ENCODE measurements at regions not wholly inside any gene's neighbourhood (a gene's known extent, or its start where the extent isn't known, plus 50 kb on each side); places are given as distances from the start of the nearest gene placed in this dataset.

GRCh38 chr7:52504561-52504960, 530.9 kb upstream of the POM121L12 start:
- DNase-seq (ENCODE audit: low spot score): no peak
- in situ Hi-C loops (cut with MboI; ENCODE audit: low pct_unique_long_range_greater_than_20kb, low sequenced_read_pairs, unreplicated experiment): no loop called here
- no peak for TF ChIP-seq CTCF (IDR thresholded peaks at IDR 0.05; ENCODE audit: extremely low read depth, insufficient read depth, missing control alignments)

GRCh38 chr7:52502281-52502680, 533.2 kb upstream of the POM121L12 start:
- DNase-seq (ENCODE audit: low spot score): no peak
- no peak for TF ChIP-seq CTCF (IDR thresholded peaks at IDR 0.05; ENCODE audit: extremely low read depth, insufficient read depth, missing control alignments)
- in situ Hi-C loops (cut with MboI; ENCODE audit: low pct_unique_long_range_greater_than_20kb, low sequenced_read_pairs, unreplicated experiment): no loop called here

- TF ChIP-seq CTCF (IDR thresholded peaks at IDR 0.05; ENCODE audit: extremely low read depth, insufficient read depth, missing control alignments): no peak
- DNase-seq (ENCODE audit: low spot score): no peak
- in situ Hi-C loops (cut with MboI; ENCODE audit: low pct_unique_long_range_greater_than_20kb, low sequenced_read_pairs, unreplicated experiment): no loop called here
These were observed 533.7 kb upstream of the POM121L12 start for GRCh38 chr7:52501696-52502095.

- no peak for TF ChIP-seq CTCF (IDR thresholded peaks at IDR 0.05; ENCODE audit: extremely low read depth, insufficient read depth, missing control alignments)
- DNase-seq (ENCODE audit: low spot score): no peak
- in situ Hi-C loops (cut with MboI; ENCODE audit: low pct_unique_long_range_greater_than_20kb, low sequenced_read_pairs, unreplicated experiment): no loop called here
These were observed 534.6 kb upstream of the POM121L12 start for GRCh38 chr7:52500841-52501240.

- DNase-seq (ENCODE audit: low spot score): no peak
- TF ChIP-seq CTCF (IDR thresholded peaks at IDR 0.05; ENCODE audit: extremely low read depth, insufficient read depth, missing control alignments): no peak
- in situ Hi-C loops (cut with MboI; ENCODE audit: low pct_unique_long_range_greater_than_20kb, low sequenced_read_pairs, unreplicated experiment): no loop called here
These were observed 537.1 kb upstream of the POM121L12 start for GRCh38 chr7:52498366-52498765.

DNA sequence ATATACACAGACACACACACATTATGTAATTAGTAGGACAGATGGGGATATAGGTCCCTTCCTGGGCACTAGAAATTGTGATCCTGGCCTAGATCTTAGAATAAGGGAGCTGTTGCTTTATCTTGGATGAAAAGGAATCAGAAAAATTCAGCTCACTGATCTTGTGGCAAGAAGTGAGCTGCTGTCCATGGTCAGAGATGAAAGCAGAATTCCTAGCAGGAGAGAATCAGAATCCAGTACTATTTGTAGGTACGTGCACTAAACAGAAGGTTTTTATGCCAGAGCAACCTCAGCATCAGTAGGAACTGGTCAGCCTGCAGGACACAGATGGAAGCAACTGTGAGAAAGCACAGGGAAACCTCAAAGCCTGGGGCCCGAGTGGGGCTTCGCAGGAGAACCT, 549.2 kb upstream of the POM121L12 start:
- DNase-seq (ENCODE audit: low spot score): no peak
- in situ Hi-C loops (cut with MboI; ENCODE audit: low pct_unique_long_range_greater_than_20kb, low sequenced_read_pairs, unreplicated experiment): no loop called here
- no peak for TF ChIP-seq CTCF (IDR thresholded peaks at IDR 0.05; ENCODE audit: extremely low read depth, insufficient read depth, missing control alignments)

DNA sequence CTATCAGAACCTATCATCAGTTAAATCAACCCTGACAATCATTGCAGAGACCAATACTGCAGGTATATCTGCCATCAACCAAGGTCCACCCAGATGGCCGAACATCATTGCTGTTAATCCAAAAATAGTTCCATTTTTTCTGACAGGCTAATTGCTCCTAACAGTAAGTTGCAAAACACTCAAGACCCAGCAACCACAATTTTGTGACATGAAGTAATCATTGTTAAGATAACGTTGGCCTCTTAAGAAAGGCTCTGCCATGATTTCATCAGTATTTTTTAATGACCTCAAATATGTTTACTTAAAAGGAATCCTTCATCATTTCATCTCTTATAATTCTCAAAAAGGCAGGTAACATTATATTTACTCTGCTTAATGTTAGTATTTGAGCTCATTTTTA, 553.4 kb upstream of the POM121L12 start:
- no peak for DNase-seq (ENCODE audit: low spot score)
- in situ Hi-C loops (cut with MboI; ENCODE audit: low pct_unique_long_range_greater_than_20kb, low sequenced_read_pairs, unreplicated experiment): no loop called here
- no peak for TF ChIP-seq CTCF (IDR thresholded peaks at IDR 0.05; ENCODE audit: extremely low read depth, insufficient read depth, missing control alignments)
